ENCODE measurements at regions not wholly inside any gene's neighbourhood (a gene's known extent, or its start where the extent isn't known, plus 50 kb on each side); places are given as distances from the start of the nearest gene placed in this dataset.
"Not testable (repeated sequence)": the region's sequence is repeated elsewhere in the genome, so short reads cannot be mapped to it uniquely, and the experiment has no call there.

GRCh38 chr7:149556525-149556924, 58.9 kb upstream of the ZNF746 start:
- TF ChIP-seq, protein P1, sequence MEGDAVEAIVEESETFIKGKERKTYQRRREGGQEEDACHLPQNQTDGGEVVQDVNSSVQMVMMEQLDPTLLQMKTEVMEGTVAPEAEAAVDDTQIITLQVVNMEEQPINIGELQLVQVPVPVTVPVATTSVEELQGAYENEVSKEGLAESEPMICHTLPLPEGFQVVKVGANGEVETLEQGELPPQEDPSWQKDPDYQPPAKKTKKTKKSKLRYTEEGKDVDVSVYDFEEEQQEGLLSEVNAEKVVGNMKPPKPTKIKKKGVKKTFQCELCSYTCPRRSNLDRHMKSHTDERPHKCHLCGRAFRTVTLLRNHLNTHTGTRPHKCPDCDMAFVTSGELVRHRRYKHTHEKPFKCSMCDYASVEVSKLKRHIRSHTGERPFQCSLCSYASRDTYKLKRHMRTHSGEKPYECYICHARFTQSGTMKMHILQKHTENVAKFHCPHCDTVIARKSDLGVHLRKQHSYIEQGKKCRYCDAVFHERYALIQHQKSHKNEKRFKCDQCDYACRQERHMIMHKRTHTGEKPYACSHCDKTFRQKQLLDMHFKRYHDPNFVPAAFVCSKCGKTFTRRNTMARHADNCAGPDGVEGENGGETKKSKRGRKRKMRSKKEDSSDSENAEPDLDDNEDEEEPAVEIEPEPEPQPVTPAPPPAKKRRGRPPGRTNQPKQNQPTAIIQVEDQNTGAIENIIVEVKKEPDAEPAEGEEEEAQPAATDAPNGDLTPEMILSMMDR (IDR thresholded peaks at IDR 0.05) = not testable (repeated sequence)
- not testable (repeated sequence) for TF ChIP-seq POLR2A (IDR thresholded peaks at IDR 0.05)

Data from testis (tissue), 2 donors.